Spleen (tissue), 7 donors: ENCODE measurements at regions not wholly inside any gene's neighbourhood (a gene's known extent, or its start where the extent isn't known, plus 50 kb on each side); places are given as distances from the start of the nearest gene placed in this dataset.

Experiments
- POLR2AphosphoS5 ChIP-seq, 3 donors: sonication (generic); formaldehyde crosslinking; IDR thresholded peaks; one replicate each; pipeline ENCODE4 v1.5.1; 2017; ENCODE audit warnings: antibody characterized with exemption in 3 of 3
- TF ChIP-seq, protein P1 (sequence below), 11 experiments: fragments of 200-600 bp in 7 of 11; fragments of 450-650 bp in 4 of 11; sonication (generic) in 4 of 11; IDR thresholded peaks in 8 of 11; conservative IDR thresholded peaks in 3 of 11; 1 replicate in 7 of 11; 2 replicates in 4 of 11; pipeline versions ENCODE4 v1.4.0 to v1.8.0; 2016 to 2021; ENCODE audit warnings: antibody characterized with exemption in 11 of 11, inconsistent platforms in 4 of 11, mild to moderate bottlenecking in 1 of 11
- donor health status: DM: no; HTN: no; CAD: no; lungs with moderate emphysema.
- donor health status: DM: no; HTN: no; CAD: no.
- donor health status: DM: no; HTN: no; CAD: no.

DNA sequence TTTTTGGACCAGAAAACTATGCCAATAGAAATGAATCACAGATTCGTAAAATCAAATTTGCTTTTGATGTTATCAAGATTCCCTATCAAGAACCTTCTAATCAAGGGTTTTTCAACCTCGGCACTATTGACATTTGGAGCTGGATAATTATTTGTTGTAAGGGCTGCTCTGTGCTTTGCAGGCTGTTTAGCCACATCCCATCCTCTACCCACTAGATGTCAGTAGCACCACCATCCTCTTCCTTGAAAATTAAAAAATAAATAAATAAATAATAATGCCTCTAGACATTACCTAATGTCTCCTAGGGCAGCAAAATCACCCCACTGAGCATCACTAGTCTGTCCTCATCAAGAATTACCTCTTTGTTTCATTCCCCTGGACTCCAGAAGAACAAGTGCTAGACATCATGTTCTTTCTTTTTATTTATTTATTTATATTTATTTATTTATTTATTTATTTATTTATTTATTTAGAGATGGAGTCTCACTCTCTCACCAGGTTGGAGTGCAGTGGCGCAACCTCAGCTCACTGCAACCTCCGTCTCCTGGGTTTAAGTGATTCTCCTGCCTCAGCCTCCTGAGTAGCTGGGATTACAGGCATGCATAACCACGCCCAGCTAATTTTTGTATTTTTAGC, 744.7 kb downstream of the KCNA4 start:
- TF ChIP-seq, protein P1, sequence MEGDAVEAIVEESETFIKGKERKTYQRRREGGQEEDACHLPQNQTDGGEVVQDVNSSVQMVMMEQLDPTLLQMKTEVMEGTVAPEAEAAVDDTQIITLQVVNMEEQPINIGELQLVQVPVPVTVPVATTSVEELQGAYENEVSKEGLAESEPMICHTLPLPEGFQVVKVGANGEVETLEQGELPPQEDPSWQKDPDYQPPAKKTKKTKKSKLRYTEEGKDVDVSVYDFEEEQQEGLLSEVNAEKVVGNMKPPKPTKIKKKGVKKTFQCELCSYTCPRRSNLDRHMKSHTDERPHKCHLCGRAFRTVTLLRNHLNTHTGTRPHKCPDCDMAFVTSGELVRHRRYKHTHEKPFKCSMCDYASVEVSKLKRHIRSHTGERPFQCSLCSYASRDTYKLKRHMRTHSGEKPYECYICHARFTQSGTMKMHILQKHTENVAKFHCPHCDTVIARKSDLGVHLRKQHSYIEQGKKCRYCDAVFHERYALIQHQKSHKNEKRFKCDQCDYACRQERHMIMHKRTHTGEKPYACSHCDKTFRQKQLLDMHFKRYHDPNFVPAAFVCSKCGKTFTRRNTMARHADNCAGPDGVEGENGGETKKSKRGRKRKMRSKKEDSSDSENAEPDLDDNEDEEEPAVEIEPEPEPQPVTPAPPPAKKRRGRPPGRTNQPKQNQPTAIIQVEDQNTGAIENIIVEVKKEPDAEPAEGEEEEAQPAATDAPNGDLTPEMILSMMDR (IDR thresholded peaks at IDR 0.05 in 8 of 11, conservative IDR thresholded peaks at IDR 0.05 in 3 of 11), result no peak
- no peak for TF ChIP-seq POLR2AphosphoS5 (IDR thresholded peaks at IDR 0.05)
